A673 (cell line): ENCODE measurements at regions not wholly inside any gene's neighbourhood (a gene's known extent, or its start where the extent isn't known, plus 50 kb on each side); places are given as distances from the start of the nearest gene placed in this dataset.

Experiments used
- EZH2 ChIP-seq: fragments of 200-600 bp; sonication (generic); IDR thresholded peaks from 2 replicates; pipeline ENCODE4 v1.6.1; 2017; ENCODE audit warnings: borderline replicate concordance, low read depth, mild to moderate bottlenecking, mixed read lengths, antibody characterized with exemption, low read length; ENCODE audit not compliant: poor library complexity, severe bottlenecking
- TF ChIP-seq, protein P1 (sequence below): fragments of 300-800, 200-600 bp; sonication (generic); conservative IDR thresholded peaks from 2 replicates; pipeline ENCODE4 v1.5.1; 2017; ENCODE audit warnings: low read depth, mild to moderate bottlenecking, antibody characterized with exemption, low read length, moderate library complexity, mixed read lengths

DNA sequence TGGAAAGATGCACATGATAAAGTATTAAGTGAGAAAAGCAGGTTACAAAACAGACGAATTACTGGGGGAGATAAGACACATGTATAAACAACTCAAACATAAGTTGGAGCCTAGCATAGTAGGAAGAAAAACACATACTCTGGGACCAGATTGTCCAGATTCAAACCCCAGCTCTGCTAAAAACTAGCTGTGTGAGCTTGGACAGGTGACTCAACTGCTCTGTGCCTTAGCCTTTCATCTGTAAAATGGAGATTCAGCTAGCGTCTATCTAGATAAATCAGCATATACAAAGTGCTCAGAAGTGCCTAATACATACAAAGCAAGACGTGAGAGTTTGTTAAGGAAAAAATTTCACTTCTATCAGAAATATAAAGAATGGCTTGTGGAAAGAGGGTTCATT, 254.0 kb upstream of the POU3F1 start:
- TF ChIP-seq, protein P1, sequence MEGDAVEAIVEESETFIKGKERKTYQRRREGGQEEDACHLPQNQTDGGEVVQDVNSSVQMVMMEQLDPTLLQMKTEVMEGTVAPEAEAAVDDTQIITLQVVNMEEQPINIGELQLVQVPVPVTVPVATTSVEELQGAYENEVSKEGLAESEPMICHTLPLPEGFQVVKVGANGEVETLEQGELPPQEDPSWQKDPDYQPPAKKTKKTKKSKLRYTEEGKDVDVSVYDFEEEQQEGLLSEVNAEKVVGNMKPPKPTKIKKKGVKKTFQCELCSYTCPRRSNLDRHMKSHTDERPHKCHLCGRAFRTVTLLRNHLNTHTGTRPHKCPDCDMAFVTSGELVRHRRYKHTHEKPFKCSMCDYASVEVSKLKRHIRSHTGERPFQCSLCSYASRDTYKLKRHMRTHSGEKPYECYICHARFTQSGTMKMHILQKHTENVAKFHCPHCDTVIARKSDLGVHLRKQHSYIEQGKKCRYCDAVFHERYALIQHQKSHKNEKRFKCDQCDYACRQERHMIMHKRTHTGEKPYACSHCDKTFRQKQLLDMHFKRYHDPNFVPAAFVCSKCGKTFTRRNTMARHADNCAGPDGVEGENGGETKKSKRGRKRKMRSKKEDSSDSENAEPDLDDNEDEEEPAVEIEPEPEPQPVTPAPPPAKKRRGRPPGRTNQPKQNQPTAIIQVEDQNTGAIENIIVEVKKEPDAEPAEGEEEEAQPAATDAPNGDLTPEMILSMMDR = no peak
- TF ChIP-seq EZH2 = no peak
